CD14-positive monocyte (primary cell): ENCODE measurements at regions not wholly inside any gene's neighbourhood (a gene's known extent, or its start where the extent isn't known, plus 50 kb on each side); places are given as distances from the start of the nearest gene placed in this dataset.

ENCODE experiments used
- DNase-seq, 3 donors: peaks; one replicate each; pipeline ENCODE4 v3.0.0-alpha.2; 2011 to 2022
- H2AFZ ChIP-seq: 2 replicates; pipeline ENCODE4 v1.6.0; 2012; ENCODE audit warnings: mild to moderate bottlenecking, low read depth, low read length, inconsistent platforms; ENCODE audit not compliant: insufficient read depth, poor library complexity, severe bottlenecking
- H3K27ac ChIP-seq, 2 donors: 1 replicate in 1 of 2; 2 replicates in 1 of 2; pipeline ENCODE4 v1.5.1; 2012 to 2013; ENCODE audit warnings: low read length in 2 of 2, control low read depth in 1 of 2, inconsistent platforms in 1 of 2, low read depth in 1 of 2, mild to moderate bottlenecking in 1 of 2
- H3K27me3 ChIP-seq, 2 donors: one replicate each; pipeline versions ENCODE4 v1.6.0 to v1.6.1; 2011 to 2013; ENCODE audit warnings: low read length in 2 of 2; ENCODE audit not compliant: control insufficient read depth in 2 of 2, insufficient read depth in 2 of 2
- H3K36me3 ChIP-seq, 2 donors: replicated peaks in 1 of 2; 1 replicate in 1 of 2; 2 replicates in 1 of 2; pipeline versions ENCODE4 v1.5.1 to v1.6.1; 2012 to 2013; ENCODE audit warnings: low read length in 2 of 2, control low read depth in 1 of 2, inconsistent platforms in 1 of 2, mild to moderate bottlenecking in 1 of 2; ENCODE audit not compliant: insufficient read depth in 2 of 2, control insufficient read depth in 1 of 2
- H3K4me1 ChIP-seq, 2 donors: 1 replicate in 1 of 2; 2 replicates in 1 of 2; pipeline versions ENCODE4 v1.5.1 to v1.6.1; 2012 to 2013; ENCODE audit warnings: low read length in 2 of 2, control low read depth in 1 of 2, inconsistent platforms in 1 of 2, mild to moderate bottlenecking in 1 of 2, moderate library complexity in 1 of 2; ENCODE audit not compliant: insufficient read depth in 2 of 2, control insufficient read depth in 1 of 2
- H3K4me2 ChIP-seq: replicated peaks from 2 replicates; pipeline ENCODE3; 2012; ENCODE audit warnings: low read length, moderate library complexity, mild to moderate bottlenecking; ENCODE audit not compliant: poor library complexity, severe bottlenecking; ENCODE audit errors: extremely low read depth
- H3K4me3 ChIP-seq, 3 experiments: fragments of 200-600 bp in 1 of 3; sonication (generic) in 1 of 3; replicated peaks in 1 of 3; 1 replicate in 2 of 3; 2 replicates in 1 of 3; pipeline ENCODE4 v1.5.1; 2011 to 2013; ENCODE audit warnings: low read length in 3 of 3, mild to moderate bottlenecking in 3 of 3, control low read depth in 2 of 3, low read depth in 2 of 3, inconsistent platforms in 1 of 3, moderate library complexity in 1 of 3
- H3K79me2 ChIP-seq: 2 replicates; pipeline ENCODE4 v1.6.0; 2012; ENCODE audit warnings: mild to moderate bottlenecking, control low read depth, inconsistent platforms, low read length, moderate library complexity; ENCODE audit not compliant: insufficient read depth
- H3K9ac ChIP-seq: 2 replicates; pipeline ENCODE4 v1.6.0; 2017; ENCODE audit warnings: low read length, mild to moderate bottlenecking; ENCODE audit not compliant: insufficient read depth, poor library complexity, severe bottlenecking
- H3K9me3 ChIP-seq, 2 donors: replicated peaks in 1 of 2; 1 replicate in 1 of 2; 2 replicates in 1 of 2; pipeline versions ENCODE4 v1.5.1 to v1.6.1; 2012 to 2013; ENCODE audit warnings: low read length in 2 of 2, control low read depth in 1 of 2; ENCODE audit not compliant: control insufficient read depth in 1 of 2, insufficient read depth in 1 of 2
- H4K20me1 ChIP-seq: 2 replicates; pipeline ENCODE4 v1.6.0; 2012; ENCODE audit warnings: mild to moderate bottlenecking, low read length, control low read depth, moderate library complexity; ENCODE audit not compliant: insufficient read depth
- H3K27ac Mint-ChIP-seq, 7 donors: one replicate each; pipeline ENCODE4 v1.8.0; 2020; ENCODE audit warnings: mild to moderate bottlenecking in 7 of 7, mixed read lengths in 7 of 7, moderate library complexity in 6 of 7, inconsistent platforms in 2 of 7
- H3K27me3 Mint-ChIP-seq, 3 donors: one replicate each; pipeline ENCODE4 v1.8.0; 2021 to 2022; ENCODE audit warnings: low read depth in 3 of 3, mild to moderate bottlenecking in 3 of 3, mixed read lengths in 3 of 3, moderate library complexity in 3 of 3, inconsistent platforms in 1 of 3
- H3K36me3 Mint-ChIP-seq, 2 donors: one replicate each; pipeline ENCODE4 v1.8.0; 2020; ENCODE audit warnings: mixed read lengths in 2 of 2, inconsistent platforms in 1 of 2, mild to moderate bottlenecking in 1 of 2
- H3K4me1 Mint-ChIP-seq: one replicate; pipeline ENCODE4 v1.8.0; 2020; ENCODE audit warnings: mild to moderate bottlenecking, mixed read lengths
- H3K4me3 Mint-ChIP-seq, 2 donors: one replicate each; pipeline ENCODE4 v1.8.0; 2020; ENCODE audit warnings: mild to moderate bottlenecking in 2 of 2, mixed read lengths in 2 of 2, moderate library complexity in 1 of 2
- H3K9me3 Mint-ChIP-seq, 7 donors: one replicate each; pipeline ENCODE4 v1.8.0; 2020 to 2022; ENCODE audit warnings: mixed read lengths in 7 of 7, mild to moderate bottlenecking in 6 of 7, moderate library complexity in 6 of 7, inconsistent platforms in 2 of 7
- CTCF ChIP-seq: fragments of 200-600 bp; IDR thresholded peaks from one replicate; pipeline ENCODE4 v1.8.0; 2022; ENCODE audit warnings: antibody characterized with exemption, mild to moderate bottlenecking
- WGBS: methylation state at CpG from one replicate; pipeline ENCODE4 v1.1.5; 2013; ENCODE audit warnings: missing lambda C conversion rate; ENCODE audit not compliant: insufficient coverage; 5-methylcytosine and 5-hydroxymethylcytosine counted together
- intact Hi-C, 2 donors: fragments of 100-400 bp; cut with micrococcal nuclease; formaldehyde crosslinking; loops; one replicate each; pipeline versions ENCODE4 v1.15.0 to v1.15.1; 2023

- no peak for TF ChIP-seq CTCF
- no peaks in the 10 kb centered on the region for H3K36me3 Mint-ChIP-seq
- Histone ChIP-seq H3K9ac (no peak overlapping the region), H3K4me1 (no peaks in the 10 kb centered on the region), H2AFZ (no peak overlapping the region), H3K36me3 (no peaks in the 10 kb centered on the region), H3K79me2 (no peaks in the 10 kb centered on the region), H3K4me2 (no peak overlapping the region), H3K9me3 (peaks cover 7 to 14% of the 10 kb centered on the region in 2 donors), H3K27me3 (no peaks in the 10 kb centered on the region), H3K27ac (no peak overlapping the region), H3K4me3 (no peak overlapping the region), H4K20me1 (no peaks in the 10 kb centered on the region)
- H3K9me3 Mint-ChIP-seq = peaks cover 0 to 31% (median 5%) of the 10 kb centered on the region in 7 donors
- no CpG with 5 or more reads among the region's 2 CpGs for WGBS
- no peaks in the 10 kb centered on the region for H3K4me1 Mint-ChIP-seq
- H3K4me3 Mint-ChIP-seq = no peak overlapping the region
- peaks cover 0 to 3% (median 0%) of the 10 kb centered on the region in 3 donors for H3K27me3 Mint-ChIP-seq
- no peak for DNase-seq
- H3K27ac Mint-ChIP-seq = no peak overlapping the region
- intact Hi-C loops = no loop called here
Observed at GRCh38 chr5:30749971-30750370, 443.5 kb upstream of the CDH6 start.

GRCh38 chr5:30747412-30747811 lies 446.1 kb upstream of the CDH6 start:
- no peaks in the 10 kb centered on the region for H3K36me3 Mint-ChIP-seq
- peaks cover 0 to 12% (median 2%) of the 10 kb centered on the region in 7 donors for H3K9me3 Mint-ChIP-seq
- Histone ChIP-seq H3K4me1 (no peaks in the 10 kb centered on the region), H4K20me1 (no peaks in the 10 kb centered on the region), H3K9me3 (peaks cover 3 to 14% of the 10 kb centered on the region in 2 donors), H3K79me2 (no peaks in the 10 kb centered on the region), H3K9ac (no peak overlapping the region), H3K27ac (no peak overlapping the region), H3K36me3 (no peaks in the 10 kb centered on the region), H2AFZ (no peak overlapping the region), H3K4me3 (no peak overlapping the region), H3K27me3 (no peaks in the 10 kb centered on the region), H3K4me2 (no peak overlapping the region)
- no peaks in the 10 kb centered on the region for H3K4me1 Mint-ChIP-seq
- no peak overlapping the region for H3K4me3 Mint-ChIP-seq
- peaks cover 0 to 3% (median 2%) of the 10 kb centered on the region in 3 donors for H3K27me3 Mint-ChIP-seq
- intact Hi-C loops = no loop called here
- no CpG with 5 or more reads among the region's 4 CpGs for WGBS
- H3K27ac Mint-ChIP-seq = no peak overlapping the region
- no peak for TF ChIP-seq CTCF
- DNase-seq = no peak
